Suprapubic skin (tissue), 4 donors: ENCODE measurements at regions not wholly inside any gene's neighbourhood (a gene's known extent, or its start where the extent isn't known, plus 50 kb on each side); places are given as distances from the start of the nearest gene placed in this dataset.

Experiments
- CTCF ChIP-seq, 2 donors: fragments of 200-600 bp in 1 of 2; fragments of 450-650 bp in 1 of 2; sonication (generic) in 1 of 2; IDR thresholded peaks; one replicate each; pipeline ENCODE4 v1.5.1; 2016 to 2019; ENCODE audit warnings: antibody characterized with exemption in 2 of 2, mild to moderate bottlenecking in 1 of 2, moderate library complexity in 1 of 2
- EP300 ChIP-seq: sonication (generic); formaldehyde crosslinking; IDR thresholded peaks from one replicate; pipeline ENCODE4 v1.6.1; 2017; ENCODE audit warnings: antibody characterized with exemption
- POLR2A ChIP-seq, 2 donors: fragments of 450-650 bp; IDR thresholded peaks; one replicate each; pipeline ENCODE4 v1.6.1; 2017; ENCODE audit warnings: antibody characterized with exemption in 2 of 2, mild to moderate bottlenecking in 2 of 2, moderate library complexity in 2 of 2
- POLR2AphosphoS5 ChIP-seq, 3 donors: sonication (generic); formaldehyde crosslinking; IDR thresholded peaks; one replicate each; pipeline ENCODE4 v1.6.1; 2017; ENCODE audit warnings: antibody characterized with exemption in 3 of 3

GRCh38 chr3:35954413-35954812 is 315.1 kb downstream of the ARPP21 start:
- TF ChIP-seq POLR2A (IDR thresholded peaks at IDR 0.05) (no peak), CTCF (IDR thresholded peaks at IDR 0.05) (no peak), POLR2AphosphoS5 (IDR thresholded peaks at IDR 0.05) (no peak), EP300 (no peak)
